Fibroblast of skin of right quadriceps (primary cell): ENCODE measurements at regions not wholly inside any gene's neighbourhood (a gene's known extent, or its start where the extent isn't known, plus 50 kb on each side); places are given as distances from the start of the nearest gene placed in this dataset.

ENCODE experiments used
- DNase-seq: peaks from one replicate; pipeline ENCODE4 v3.0.0-alpha.2; 2013

- no peak for DNase-seq
Observed at GRCh38 chr20:43863821-43864544, 50.7 kb upstream of the TOX2 start.

- no peak for DNase-seq
Observed at GRCh38 chr20:43863330-43863729, 51.3 kb upstream of the TOX2 start.

- no peak for DNase-seq
Observed at GRCh38 chr20:43862438-43862837, 52.2 kb upstream of the TOX2 start.

- DNase-seq = no peak
Observed at GRCh38 chr20:43859994-43860393, 54.7 kb upstream of the TOX2 start.

- DNase-seq = no peak
Observed at GRCh38 chr20:43857932-43858331, 56.7 kb upstream of the TOX2 start.

- DNase-seq = no peak
Observed at GRCh38 chr20:43857127-43857526, 57.5 kb upstream of the TOX2 start.

- DNase-seq = no peak
Observed at GRCh38 chr20:43855803-43856202, 58.8 kb upstream of the TOX2 start.

- DNase-seq = no peak
Observed at GRCh38 chr20:43853918-43854317, 60.7 kb upstream of the TOX2 start.

- no peak for DNase-seq
Observed at GRCh38 chr20:43853174-43853803, 61.4 kb upstream of the TOX2 start.

- peak; percentile 37 for DNase-seq
Observed at GRCh38 chr20:43849496-43850186, 65.0 kb upstream of the TOX2 start.

- no peak for DNase-seq
Observed at GRCh38 chr20:43846516-43846905, 68.1 kb upstream of the TOX2 start.

- DNase-seq = peak; percentile 95
Observed at GRCh38 chr20:43844778-43845614, 69.7 kb upstream of the TOX2 start.

- no peak for DNase-seq
Observed at GRCh38 chr20:43843965-43844660, 70.5 kb upstream of the TOX2 start.

- DNase-seq = peak; percentile 93
Observed at GRCh38 chr20:43843096-43843964, 71.3 kb upstream of the TOX2 start.

- DNase-seq = no peak
Observed at GRCh38 chr20:43842126-43843020, 72.3 kb upstream of the TOX2 start.

- DNase-seq = peak; percentile 19
Observed at GRCh38 chr20:43840382-43841070, 74.1 kb upstream of the TOX2 start.

GRCh38 chr20:43839793-43840199 lies 74.9 kb upstream of the TOX2 start:
- no peak for DNase-seq

GRCh38 chr20:43838703-43839060 lies 76.0 kb upstream of the TOX2 start:
- DNase-seq = no peak

GRCh38 chr20:43837856-43838702 lies 76.6 kb upstream of the TOX2 start:
- no peak for DNase-seq
